Stimulated activated CD8-positive, alpha-beta memory T cell treated with anti-CD3 and anti-CD28 coated beads, Interleukin-7, amount 100 ng/mL, for 48 hours (primary cell): ENCODE measurements at regions not wholly inside any gene's neighbourhood (a gene's known extent, or its start where the extent isn't known, plus 50 kb on each side); places are given as distances from the start of the nearest gene placed in this dataset.

Experiments
- DNase-seq, 2 donors: peaks; one replicate each; pipeline ENCODE4 v3.0.0-alpha.2; 2020; ENCODE audit warnings: low read depth in 1 of 2; ENCODE audit errors: extremely low read depth in 1 of 2

GRCh38 chr20:4560667-4561066 lies 125.6 kb upstream of the PRNP start:
- no peak for DNase-seq

DNA sequence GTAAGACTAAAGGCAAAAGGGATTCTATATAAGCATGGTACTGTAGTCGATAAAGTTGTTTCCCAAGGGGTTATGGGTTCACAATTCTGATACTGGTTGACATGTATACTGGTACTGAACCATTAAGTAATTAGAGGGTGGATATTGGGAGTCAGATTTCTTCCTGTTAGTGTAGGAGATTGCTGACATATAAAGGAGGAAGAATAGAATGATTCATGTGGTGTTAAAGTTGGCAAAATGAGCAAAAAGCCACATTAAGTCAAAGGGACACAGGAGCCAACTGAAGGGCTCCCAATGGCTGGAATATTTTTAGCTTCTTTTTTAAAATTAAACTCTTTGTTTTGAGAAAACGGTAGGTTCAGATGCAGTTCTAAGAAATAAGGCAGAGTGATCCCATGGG lies 126.3 kb upstream of the PRNP start:
- DNase-seq = no peak

DNA sequence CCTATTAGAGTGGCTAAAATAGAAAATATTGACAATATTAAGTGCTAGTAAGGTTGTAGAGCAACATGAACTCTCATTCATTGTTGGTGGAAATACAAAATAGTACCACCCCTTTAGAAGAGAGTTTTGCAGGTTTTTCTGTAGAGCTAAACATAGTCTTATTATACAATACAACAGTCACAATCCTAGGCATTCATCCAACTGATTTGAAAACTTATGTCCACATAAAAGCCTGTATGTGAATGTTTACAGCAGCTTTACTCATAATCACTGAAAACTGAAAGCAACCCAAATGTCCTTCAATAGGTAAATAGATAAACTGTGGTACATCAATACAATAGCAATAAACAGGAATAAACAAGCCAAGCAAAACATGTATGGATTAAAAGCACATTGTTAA lies 127.2 kb upstream of the PRNP start:
- DNase-seq = no peak

- DNase-seq = no peak
Measured at GRCh38 chr20:4556781-4557180, 129.5 kb upstream of the PRNP start.

- DNase-seq = no peak
Measured at GRCh38 chr20:4555188-4555890, 130.9 kb upstream of the PRNP start.

DNA sequence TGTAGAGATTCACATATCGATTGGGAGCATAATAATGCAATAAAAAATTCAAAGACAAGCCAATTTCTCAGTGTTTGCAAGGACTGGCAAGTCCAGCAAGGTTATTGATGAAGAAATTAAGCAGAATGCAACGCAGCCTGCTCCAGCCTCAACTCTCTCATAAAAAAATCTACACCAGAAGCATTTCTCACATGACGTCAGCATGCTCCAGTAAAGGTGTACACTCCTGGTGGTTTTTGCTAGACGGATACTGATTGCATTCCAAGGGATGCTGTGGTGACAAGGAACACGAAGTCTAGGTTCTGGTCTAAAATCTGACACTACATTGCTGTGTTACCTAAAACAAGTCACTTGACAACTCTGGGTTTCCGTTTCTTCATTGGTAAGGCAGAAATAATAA lies 131.9 kb upstream of the PRNP start:
- no peak for DNase-seq

GRCh38 chr20:4552075-4552640 lies 134.1 kb upstream of the PRNP start:
- no peak for DNase-seq

GRCh38 chr20:4550740-4551139 lies 135.5 kb upstream of the PRNP start:
- no peak for DNase-seq

GRCh38 chr20:4549711-4550259 lies 136.5 kb upstream of the PRNP start:
- DNase-seq = no peak

GRCh38 chr20:4548552-4548951 lies 137.7 kb upstream of the PRNP start:
- DNase-seq = no peak

DNA sequence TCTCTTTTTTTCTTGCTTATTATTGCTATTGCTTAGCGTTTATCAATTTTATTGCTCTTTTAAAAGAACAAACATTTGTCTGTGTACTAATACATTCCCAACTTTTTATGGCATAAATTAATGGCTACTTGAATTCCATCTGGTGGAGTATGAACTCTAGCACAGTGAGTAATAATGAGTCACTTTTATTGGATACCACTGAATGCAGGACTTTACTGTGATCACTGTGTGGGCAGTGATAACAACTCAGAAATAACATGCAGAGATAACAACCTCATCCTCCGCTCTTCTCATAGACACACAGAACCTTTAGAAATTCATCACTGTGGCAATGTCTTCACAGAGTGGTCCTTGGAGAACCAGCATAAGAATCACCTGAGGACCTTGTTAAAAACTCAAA lies 139.5 kb upstream of the PRNP start:
- no peak for DNase-seq

GRCh38 chr20:4546342-4546741 lies 139.9 kb upstream of the PRNP start:
- DNase-seq = no peak

GRCh38 chr20:4545526-4545925 lies 140.7 kb upstream of the PRNP start:
- no peak for DNase-seq

- no peak for DNase-seq
Measured at GRCh38 chr20:4544765-4545164, 141.5 kb upstream of the PRNP start.

GRCh38 chr20:4542270-4542669 lies 144.0 kb upstream of the PRNP start:
- no peak for DNase-seq

- no peak for DNase-seq
Measured at GRCh38 chr20:4534315-4534714, 151.9 kb upstream of the PRNP start.

- DNase-seq = no peak
Measured at GRCh38 chr20:4533368-4534133, 152.7 kb upstream of the PRNP start.

DNA sequence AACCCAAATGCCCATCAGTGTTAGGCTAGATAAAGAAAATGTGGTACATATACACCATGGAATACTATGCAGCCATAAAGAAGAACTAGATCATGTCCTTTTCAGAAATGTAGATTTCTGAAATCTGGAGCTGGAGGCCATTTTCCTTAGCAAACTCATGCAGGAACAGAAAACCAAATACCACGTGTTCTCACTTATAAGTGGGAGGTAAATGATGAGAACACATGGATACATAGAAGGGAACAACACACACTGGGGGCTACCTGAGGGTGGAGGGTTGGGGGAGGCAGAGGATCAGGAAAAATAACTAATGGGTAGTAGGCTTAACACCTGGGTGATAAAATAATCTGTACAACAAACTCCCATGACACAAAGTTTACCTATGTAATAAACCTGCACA lies 153.5 kb upstream of the PRNP start:
- no peak for DNase-seq

DNA sequence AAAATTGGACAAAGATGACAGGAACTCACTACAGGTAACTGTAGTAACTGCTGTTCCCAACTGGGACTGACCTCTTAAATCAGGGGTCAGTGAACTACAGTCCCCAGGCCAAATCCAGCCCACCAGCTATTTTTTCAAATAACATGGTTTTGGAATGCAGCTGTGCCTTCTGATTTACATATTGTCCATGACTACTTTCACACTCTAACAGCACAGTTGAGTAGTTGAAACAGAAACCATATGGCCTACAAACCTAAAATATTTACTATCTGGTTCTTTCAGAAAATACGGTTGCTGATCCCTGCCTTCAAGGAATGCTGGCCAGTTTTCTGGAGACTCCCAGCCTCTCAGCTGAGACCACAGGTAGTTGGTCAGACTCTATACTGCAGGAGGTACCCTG lies 161.5 kb upstream of the PRNP start:
- DNase-seq = no peak

DNA sequence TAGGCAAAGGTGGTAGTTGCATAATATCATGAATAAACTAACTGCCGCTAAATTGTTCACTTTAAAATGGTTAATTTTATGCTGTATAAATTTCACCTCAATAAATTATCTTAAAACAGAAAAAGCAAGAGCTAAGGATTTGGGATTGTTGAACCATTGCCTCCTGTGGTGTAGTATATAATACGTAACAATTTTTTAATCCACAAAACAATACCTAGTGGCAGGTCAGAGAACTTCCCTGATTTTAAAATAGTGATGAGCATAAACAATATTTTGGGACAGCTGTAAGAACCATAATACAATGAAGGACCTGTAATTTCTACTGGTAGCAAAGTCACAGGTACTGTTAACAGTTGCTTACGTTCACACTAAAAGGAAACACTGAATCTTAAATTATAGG lies 161.9 kb upstream of the PRNP start:
- no peak for DNase-seq

GRCh38 chr20:4522310-4522709 lies 163.9 kb upstream of the PRNP start:
- DNase-seq = no peak
